OCI-LY1 (cell line): ENCODE measurements at regions not wholly inside any gene's neighbourhood (a gene's known extent, or its start where the extent isn't known, plus 50 kb on each side); places are given as distances from the start of the nearest gene placed in this dataset.
"Not testable (repeated sequence)": the region's sequence is repeated elsewhere in the genome, so short reads cannot be mapped to it uniquely, and the experiment has no call there.

Experiments
- H2AFZ ChIP-seq: fragments of 200-600 bp; sonication (generic), shearing (Covaris generic); 2 replicates; pipeline ENCODE4 v1.6.0; 2014; ENCODE audit warnings: antibody characterized with exemption, mild to moderate bottlenecking, low read length
- H3F3A ChIP-seq: fragments of 200-600 bp; sonication (generic), shearing (Covaris generic); 2 replicates; pipeline ENCODE4 v1.6.0; 2014; ENCODE audit warnings: mild to moderate bottlenecking, antibody characterized with exemption, low read length, moderate library complexity; ENCODE audit not compliant: insufficient read depth
- H3K27ac ChIP-seq: fragments of 200-600 bp; sonication (generic); 2 replicates; pipeline ENCODE4 v1.5.1; 2014; ENCODE audit warnings: low read length, mixed run types, mild to moderate bottlenecking, low read depth; ENCODE audit not compliant: poor library complexity, severe bottlenecking
- H3K27me3 ChIP-seq: fragments of 200-600 bp; sonication (generic); 2 replicates; pipeline ENCODE4 v1.6.0; 2014; ENCODE audit warnings: antibody characterized with exemption, mild to moderate bottlenecking, low read length, moderate library complexity; ENCODE audit not compliant: insufficient read depth
- H3K36me3 ChIP-seq: fragments of 200-600 bp; sonication (generic); 2 replicates; pipeline ENCODE4 v1.6.1; 2014; ENCODE audit warnings: mild to moderate bottlenecking, antibody characterized with exemption, low read length, moderate library complexity, mixed read lengths; ENCODE audit not compliant: insufficient read depth
- H3K4me1 ChIP-seq: fragments of 200-600 bp; sonication (generic); 2 replicates; pipeline ENCODE4 v1.5.1; 2014; ENCODE audit warnings: mild to moderate bottlenecking, low read length, moderate library complexity; ENCODE audit not compliant: insufficient read depth, severe bottlenecking
- H3K4me2 ChIP-seq: fragments of 200-600 bp; sonication (generic), shearing (Covaris generic); 2 replicates; pipeline ENCODE4 v1.6.1; 2014; ENCODE audit warnings: low read length
- H3K4me3 ChIP-seq: fragments of 200-600 bp; sonication (generic); 2 replicates; pipeline ENCODE4 v1.5.1; 2014; ENCODE audit warnings: low read length, low read depth, mild to moderate bottlenecking, mixed read lengths; ENCODE audit not compliant: poor library complexity, severe bottlenecking
- H3K79me2 ChIP-seq: fragments of 200-600 bp; shearing (Covaris generic); 2 replicates; pipeline ENCODE4 v1.6.1; 2016; ENCODE audit warnings: mixed run types, low read length, mixed read lengths; ENCODE audit not compliant: insufficient read depth
- H3K9ac ChIP-seq: fragments of 200-600 bp; sonication (generic), shearing (Covaris generic); 2 replicates; pipeline ENCODE4 v1.6.1; 2014; ENCODE audit warnings: mild to moderate bottlenecking, low read length, mixed read lengths
- H3K9me2 ChIP-seq: fragments of 200-600 bp; sonication (generic), shearing (Covaris generic); 2 replicates; pipeline ENCODE4 v1.6.1; 2014; ENCODE audit warnings: low read depth, mild to moderate bottlenecking, low read length, mixed read lengths
- H3K9me3 ChIP-seq: fragments of 200-600 bp; shearing (Covaris generic); 2 replicates; pipeline ENCODE4 v1.6.1; 2014; ENCODE audit warnings: low read length, mixed read lengths
- H4K20me1 ChIP-seq: fragments of 200-600 bp; sonication (generic), shearing (Covaris generic); 2 replicates; pipeline ENCODE4 v1.6.0; 2016; ENCODE audit warnings: mild to moderate bottlenecking, low read length; ENCODE audit not compliant: insufficient read depth
- EZH2 ChIP-seq: fragments of 200-600 bp; sonication (generic), shearing (Covaris generic); IDR thresholded peaks from 2 replicates; pipeline ENCODE4 v1.8.0; 2017; ENCODE audit warnings: borderline replicate concordance, mixed run types, mild to moderate bottlenecking, antibody characterized with exemption, low read length, moderate library complexity, mixed read lengths
- TF ChIP-seq, protein P1 (sequence below): fragments of 200-600 bp; sonication (generic), shearing (Covaris generic); IDR thresholded peaks from 2 replicates; pipeline ENCODE4 v1.5.1; 2017; ENCODE audit warnings: mild to moderate bottlenecking, antibody characterized with exemption, low read length, moderate library complexity, mixed read lengths

DNA sequence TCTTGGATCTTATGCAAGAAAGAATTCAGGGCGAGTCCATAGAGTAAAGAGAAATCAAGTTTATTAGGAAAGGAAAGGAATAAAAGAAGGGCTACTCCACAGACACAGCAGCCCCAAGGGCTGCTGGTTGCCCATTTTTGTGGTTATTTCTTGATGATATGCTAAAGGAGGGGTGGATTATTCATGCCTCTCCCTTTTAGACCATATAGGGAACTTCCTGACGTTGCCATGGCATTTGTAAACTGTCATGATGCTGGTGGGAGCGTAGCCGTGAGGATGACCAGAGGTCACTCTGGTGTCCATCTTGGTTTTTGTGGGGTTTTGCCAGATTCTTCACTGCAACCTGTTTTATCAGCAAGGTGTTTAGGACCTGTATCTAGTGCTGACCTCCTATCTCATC lies 115.4 kb upstream of the CARD11 start:
- Histone ChIP-seq H2AFZ (no peak overlapping the region), H3K27me3 (peaks cover 4% of the 10 kb centered on the region; the same call in 1 of the 2 replicates), H3K36me3 (no peaks in the 10 kb centered on the region), H3K79me2 (no peaks in the 10 kb centered on the region), H4K20me1 (no peaks in the 10 kb centered on the region), H3K9me3 (no peaks in the 10 kb centered on the region), H3K27ac (no peak overlapping the region), H3K4me1 (no peaks in the 10 kb centered on the region), H3K9ac (no peak overlapping the region), H3K9me2 (no peaks in the 10 kb centered on the region), H3K4me3 (no peak overlapping the region), H3K4me2 (no peak overlapping the region), H3F3A (no peaks in the 10 kb centered on the region)
- TF ChIP-seq, protein P1, sequence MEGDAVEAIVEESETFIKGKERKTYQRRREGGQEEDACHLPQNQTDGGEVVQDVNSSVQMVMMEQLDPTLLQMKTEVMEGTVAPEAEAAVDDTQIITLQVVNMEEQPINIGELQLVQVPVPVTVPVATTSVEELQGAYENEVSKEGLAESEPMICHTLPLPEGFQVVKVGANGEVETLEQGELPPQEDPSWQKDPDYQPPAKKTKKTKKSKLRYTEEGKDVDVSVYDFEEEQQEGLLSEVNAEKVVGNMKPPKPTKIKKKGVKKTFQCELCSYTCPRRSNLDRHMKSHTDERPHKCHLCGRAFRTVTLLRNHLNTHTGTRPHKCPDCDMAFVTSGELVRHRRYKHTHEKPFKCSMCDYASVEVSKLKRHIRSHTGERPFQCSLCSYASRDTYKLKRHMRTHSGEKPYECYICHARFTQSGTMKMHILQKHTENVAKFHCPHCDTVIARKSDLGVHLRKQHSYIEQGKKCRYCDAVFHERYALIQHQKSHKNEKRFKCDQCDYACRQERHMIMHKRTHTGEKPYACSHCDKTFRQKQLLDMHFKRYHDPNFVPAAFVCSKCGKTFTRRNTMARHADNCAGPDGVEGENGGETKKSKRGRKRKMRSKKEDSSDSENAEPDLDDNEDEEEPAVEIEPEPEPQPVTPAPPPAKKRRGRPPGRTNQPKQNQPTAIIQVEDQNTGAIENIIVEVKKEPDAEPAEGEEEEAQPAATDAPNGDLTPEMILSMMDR, result no peak
- TF ChIP-seq EZH2, result no peak

DNA sequence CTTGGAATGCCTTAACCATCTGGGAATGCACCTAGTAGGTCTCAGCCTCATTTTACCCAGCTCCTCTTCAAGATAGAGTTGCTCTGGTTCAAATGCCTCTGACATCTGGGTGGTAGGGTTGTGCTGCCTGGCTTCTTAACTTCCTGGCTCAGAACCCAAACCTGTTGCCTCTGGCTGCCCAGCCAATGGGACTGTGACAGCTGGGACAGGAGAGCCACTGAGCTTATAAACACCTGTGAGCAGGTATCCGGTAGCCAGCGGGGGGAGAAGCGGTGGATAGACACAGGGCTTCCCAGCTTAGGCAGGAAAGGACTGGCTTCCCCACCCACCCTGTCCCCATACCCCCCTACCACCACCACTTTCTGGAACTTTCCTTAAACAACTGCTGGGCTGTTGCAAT lies 115.8 kb upstream of the CARD11 start:
- TF ChIP-seq, protein P1, result no peak
- no peak for TF ChIP-seq EZH2
- no peaks in the 10 kb centered on the region for H3K4me1 ChIP-seq
- H3K9me3 ChIP-seq, result no peaks in the 10 kb centered on the region

GRCh38 chr7:3159926-3160325 lies 116.3 kb upstream of the CARD11 start:
- H4K20me1 ChIP-seq, H2AFZ ChIP-seq, H3F3A ChIP-seq, H3K9ac ChIP-seq, H3K36me3 ChIP-seq, H3K4me2 ChIP-seq, H3K27me3 ChIP-seq, H3K9me2 ChIP-seq, H3K9me3 ChIP-seq, H3K4me1 ChIP-seq, H3K79me2 ChIP-seq, H3K27ac ChIP-seq, H3K4me3 ChIP-seq: not testable (repeated sequence)

More for the DNA sequence above, 115.8 kb upstream of the CARD11 start:
- Histone ChIP-seq H3K4me2 (no peak overlapping the region), H3K79me2 (no peaks in the 10 kb centered on the region), H3K27me3 (peaks cover 4% of the 10 kb centered on the region), H4K20me1 (no peaks in the 10 kb centered on the region), H3K9me2 (no peaks in the 10 kb centered on the region), H3F3A (no peaks in the 10 kb centered on the region), H3K9ac (no peak overlapping the region), H3K4me3 (no peak overlapping the region), H3K27ac (no peak overlapping the region), H2AFZ (no peak overlapping the region), H3K36me3 (no peaks in the 10 kb centered on the region)

DNA sequence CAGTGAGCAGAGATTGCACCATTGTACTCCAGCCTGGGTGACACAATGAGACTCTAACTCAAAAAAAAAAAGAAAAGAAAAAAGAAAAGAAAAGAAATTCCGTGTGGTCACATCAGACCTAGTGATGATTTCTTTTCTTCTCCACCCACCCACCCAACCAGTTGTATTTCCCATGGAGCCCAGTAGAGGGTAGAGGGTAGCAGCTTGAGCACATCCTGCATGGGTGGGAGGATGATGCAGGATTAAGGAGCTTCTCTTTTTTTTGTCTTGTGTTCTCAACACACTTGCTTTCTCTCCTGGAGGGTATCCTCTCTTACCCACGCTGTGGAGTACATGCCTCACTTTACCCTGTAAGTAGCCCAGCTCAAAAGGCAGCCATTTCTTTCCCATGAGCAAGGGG lies 118.6 kb upstream of the CARD11 start:
- no peaks in the 10 kb centered on the region for H3K9me3 ChIP-seq
- H3F3A ChIP-seq, result no peaks in the 10 kb centered on the region
- H3K4me1 ChIP-seq, result no peaks in the 10 kb centered on the region
- peaks cover 4% of the 10 kb centered on the region for H3K27me3 ChIP-seq
- no peaks in the 10 kb centered on the region for H3K36me3 ChIP-seq
- no peak overlapping the region for H2AFZ ChIP-seq
- no peak overlapping the region for H3K4me2 ChIP-seq
- H3K4me3 ChIP-seq, result no peak overlapping the region
- TF ChIP-seq, protein P1, result peak; percentile 39; the same call in 1 of the 2 replicates
- TF ChIP-seq EZH2, result no peak
- H4K20me1 ChIP-seq, result no peaks in the 10 kb centered on the region
- H3K27ac ChIP-seq, result no peak overlapping the region
- H3K79me2 ChIP-seq, result no peaks in the 10 kb centered on the region
- no peak overlapping the region for H3K9ac ChIP-seq
- H3K9me2 ChIP-seq, result no peaks in the 10 kb centered on the region

DNA sequence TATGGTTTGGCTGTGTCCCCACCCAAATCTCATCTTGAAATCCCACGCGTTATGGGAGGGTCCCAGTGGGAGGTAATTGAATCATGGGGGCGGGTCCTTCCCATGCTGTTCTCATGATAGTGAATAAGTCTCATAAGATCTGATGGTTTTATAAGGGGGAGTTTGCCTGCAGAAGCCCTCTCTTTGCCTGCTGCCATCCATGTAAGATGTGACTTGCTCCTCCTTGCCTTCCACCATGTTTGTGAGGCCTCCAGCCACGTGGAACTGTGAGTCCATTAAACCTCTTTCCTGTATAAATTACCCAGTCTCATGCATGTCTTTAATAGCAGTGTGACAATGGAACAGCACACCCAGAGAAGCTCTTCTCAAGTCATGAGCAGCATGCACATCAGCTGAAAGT lies 119.1 kb upstream of the CARD11 start:
- H3K4me1 ChIP-seq, H3K79me2 ChIP-seq, H3K4me2 ChIP-seq, H3K9me2 ChIP-seq, H3K9me3 ChIP-seq, H3K4me3 ChIP-seq, H3K9ac ChIP-seq, H3F3A ChIP-seq, H4K20me1 ChIP-seq, H3K27me3 ChIP-seq, H3K36me3 ChIP-seq, H3K27ac ChIP-seq, H2AFZ ChIP-seq: not testable (repeated sequence)
